Osteocyte (in vitro differentiated cells): ENCODE measurements at regions not wholly inside any gene's neighbourhood (a gene's known extent, or its start where the extent isn't known, plus 50 kb on each side); places are given as distances from the start of the nearest gene placed in this dataset.

Experiments used
- DNase-seq: peaks from one replicate; pipeline ENCODE4 v3.0.0; 2021; ENCODE audit warnings: mixed read lengths; ENCODE audit not compliant: unreplicated experiment; ENCODE audit errors: extremely low spot score
- H3K27ac Mint-ChIP-seq: one replicate; pipeline ENCODE4 v1.8.0; 2021; ENCODE audit warnings: mild to moderate bottlenecking, mixed read lengths; ENCODE audit not compliant: unreplicated experiment
- H3K27me3 Mint-ChIP-seq: one replicate; pipeline ENCODE4 v1.8.0; 2021; ENCODE audit warnings: mixed read lengths; ENCODE audit not compliant: unreplicated experiment
- H3K36me3 Mint-ChIP-seq: one replicate; pipeline ENCODE4 v1.8.0; 2021; ENCODE audit warnings: mixed read lengths; ENCODE audit not compliant: unreplicated experiment
- H3K4me1 Mint-ChIP-seq: one replicate; pipeline ENCODE4 v1.8.0; 2021; ENCODE audit warnings: mixed read lengths; ENCODE audit not compliant: unreplicated experiment
- H3K4me3 Mint-ChIP-seq: one replicate; pipeline ENCODE4 v1.8.0; 2021; ENCODE audit warnings: mild to moderate bottlenecking, moderate library complexity, mixed read lengths; ENCODE audit not compliant: unreplicated experiment
- H3K9me3 Mint-ChIP-seq: one replicate; pipeline ENCODE4 v1.8.0; 2021; ENCODE audit warnings: mixed read lengths; ENCODE audit not compliant: unreplicated experiment
- TF ChIP-seq, protein P1 (sequence below): fragments of 200-600 bp; sonication (generic); IDR thresholded peaks from 2 replicates; pipeline ENCODE4 v1.5.0; 2021; ENCODE audit warnings: antibody characterized with exemption, mild to moderate bottlenecking, moderate library complexity

DNA sequence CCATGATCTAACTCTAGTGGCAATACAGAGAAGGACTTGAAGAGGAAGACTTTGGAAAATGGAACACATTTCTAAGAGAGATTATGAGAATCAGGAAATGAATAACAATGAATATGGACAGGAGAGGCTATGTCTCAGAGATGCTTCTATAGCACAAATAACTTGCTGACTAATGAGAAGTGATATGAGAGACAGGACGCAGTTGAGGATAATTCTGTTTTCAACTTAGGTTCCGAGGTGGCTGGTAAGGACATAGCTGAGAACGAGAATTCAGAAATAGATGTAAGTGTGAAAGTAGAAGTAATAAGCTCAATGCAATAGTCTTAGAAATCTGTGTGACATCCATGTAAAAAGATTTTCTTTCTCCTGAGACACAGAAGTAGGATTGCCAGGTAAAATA is 358.1 kb upstream of the GRAMD2B start:
- no peak overlapping the region for H3K27ac Mint-ChIP-seq
- no peaks in the 10 kb centered on the region for H3K4me1 Mint-ChIP-seq
- no peak overlapping the region for H3K4me3 Mint-ChIP-seq
- no peak for DNase-seq
- no peaks in the 10 kb centered on the region for H3K9me3 Mint-ChIP-seq
- no peaks in the 10 kb centered on the region for H3K36me3 Mint-ChIP-seq
- H3K27me3 Mint-ChIP-seq = no peaks in the 10 kb centered on the region
- TF ChIP-seq, protein P1, sequence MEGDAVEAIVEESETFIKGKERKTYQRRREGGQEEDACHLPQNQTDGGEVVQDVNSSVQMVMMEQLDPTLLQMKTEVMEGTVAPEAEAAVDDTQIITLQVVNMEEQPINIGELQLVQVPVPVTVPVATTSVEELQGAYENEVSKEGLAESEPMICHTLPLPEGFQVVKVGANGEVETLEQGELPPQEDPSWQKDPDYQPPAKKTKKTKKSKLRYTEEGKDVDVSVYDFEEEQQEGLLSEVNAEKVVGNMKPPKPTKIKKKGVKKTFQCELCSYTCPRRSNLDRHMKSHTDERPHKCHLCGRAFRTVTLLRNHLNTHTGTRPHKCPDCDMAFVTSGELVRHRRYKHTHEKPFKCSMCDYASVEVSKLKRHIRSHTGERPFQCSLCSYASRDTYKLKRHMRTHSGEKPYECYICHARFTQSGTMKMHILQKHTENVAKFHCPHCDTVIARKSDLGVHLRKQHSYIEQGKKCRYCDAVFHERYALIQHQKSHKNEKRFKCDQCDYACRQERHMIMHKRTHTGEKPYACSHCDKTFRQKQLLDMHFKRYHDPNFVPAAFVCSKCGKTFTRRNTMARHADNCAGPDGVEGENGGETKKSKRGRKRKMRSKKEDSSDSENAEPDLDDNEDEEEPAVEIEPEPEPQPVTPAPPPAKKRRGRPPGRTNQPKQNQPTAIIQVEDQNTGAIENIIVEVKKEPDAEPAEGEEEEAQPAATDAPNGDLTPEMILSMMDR = no peak

DNA sequence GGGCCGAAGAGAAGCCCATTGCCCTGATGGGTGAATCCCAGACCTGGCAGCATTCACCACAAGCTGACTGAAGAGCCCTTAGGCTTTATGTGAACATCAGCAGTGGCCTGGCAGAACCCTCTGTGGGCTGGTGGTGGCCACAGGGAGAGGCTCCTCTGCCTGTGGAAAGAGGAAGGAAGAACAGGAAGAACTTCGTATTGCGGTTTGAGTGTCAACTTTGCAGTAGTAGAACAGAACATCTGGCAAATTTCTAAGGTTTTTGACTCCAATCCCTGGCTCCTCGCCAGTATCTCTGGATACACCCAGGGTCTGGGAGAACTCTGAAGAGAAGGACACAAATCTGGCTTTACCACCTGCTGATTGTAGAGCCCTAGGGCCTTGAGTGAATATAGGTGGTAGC is 356.4 kb upstream of the GRAMD2B start:
- TF ChIP-seq, protein P1 = no peak
- no peak overlapping the region for H3K4me3 Mint-ChIP-seq
- H3K9me3 Mint-ChIP-seq = peaks cover 7% of the 10 kb centered on the region
- no peaks in the 10 kb centered on the region for H3K27me3 Mint-ChIP-seq
- no peak overlapping the region for H3K27ac Mint-ChIP-seq
- H3K36me3 Mint-ChIP-seq = peaks cover under 1% of the 10 kb centered on the region
- DNase-seq = no peak
- H3K4me1 Mint-ChIP-seq = no peaks in the 10 kb centered on the region

DNA sequence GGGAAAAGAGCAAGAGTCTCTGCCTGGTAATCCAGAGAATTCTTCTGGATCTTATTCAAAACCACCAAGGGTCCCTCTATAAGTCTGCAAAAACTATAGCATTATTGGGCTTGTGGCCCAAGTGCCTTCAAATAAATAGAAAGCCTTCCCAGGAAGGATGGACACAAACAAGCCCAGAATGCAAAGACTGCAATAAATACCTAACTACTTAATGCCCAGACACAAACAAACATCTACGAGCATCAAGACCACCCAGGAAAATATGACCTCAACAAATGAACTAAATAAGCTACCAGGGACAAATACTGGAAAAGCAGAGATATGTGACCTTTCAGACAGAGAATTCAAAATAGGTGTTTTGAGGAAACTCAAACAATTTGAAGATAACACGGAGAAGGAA is 355.8 kb upstream of the GRAMD2B start:
- Mint-ChIP-seq H3K27ac (no peak overlapping the region), H3K36me3 (peaks cover 2% of the 10 kb centered on the region)

DNA sequence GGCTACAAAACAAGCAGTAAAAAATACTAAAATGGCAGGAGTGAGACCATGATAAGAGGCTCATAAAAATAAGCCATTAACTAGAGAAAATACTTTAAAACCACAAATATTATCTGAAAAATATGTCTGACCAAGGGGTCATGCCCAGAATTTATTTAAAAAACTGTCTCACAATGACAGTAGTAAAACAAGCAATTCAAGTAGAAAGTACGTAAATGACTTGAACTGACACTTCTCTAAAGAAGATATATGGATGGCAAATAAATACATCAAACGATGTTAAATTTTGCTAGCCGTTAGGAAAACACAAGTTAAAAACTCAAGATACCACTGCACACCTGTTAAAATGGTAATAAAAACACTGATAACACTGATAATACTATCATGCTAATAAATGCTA is 353.9 kb upstream of the GRAMD2B start:
- no peak for DNase-seq
- Mint-ChIP-seq H3K9me3 (peaks cover 18% of the 10 kb centered on the region), H3K27me3 (no peaks in the 10 kb centered on the region), H3K27ac (no peak overlapping the region), H3K36me3 (peaks cover 4% of the 10 kb centered on the region), H3K4me3 (no peak overlapping the region), H3K4me1 (no peaks in the 10 kb centered on the region)
- TF ChIP-seq, protein P1 = no peak

More for the DNA sequence above, 355.8 kb upstream of the GRAMD2B start:
- H3K9me3 Mint-ChIP-seq = peaks cover 9% of the 10 kb centered on the region
- TF ChIP-seq, protein P1 = no peak
- H3K4me3 Mint-ChIP-seq = no peak overlapping the region
- no peaks in the 10 kb centered on the region for H3K4me1 Mint-ChIP-seq
- H3K27me3 Mint-ChIP-seq = no peaks in the 10 kb centered on the region
- no peak for DNase-seq

DNA sequence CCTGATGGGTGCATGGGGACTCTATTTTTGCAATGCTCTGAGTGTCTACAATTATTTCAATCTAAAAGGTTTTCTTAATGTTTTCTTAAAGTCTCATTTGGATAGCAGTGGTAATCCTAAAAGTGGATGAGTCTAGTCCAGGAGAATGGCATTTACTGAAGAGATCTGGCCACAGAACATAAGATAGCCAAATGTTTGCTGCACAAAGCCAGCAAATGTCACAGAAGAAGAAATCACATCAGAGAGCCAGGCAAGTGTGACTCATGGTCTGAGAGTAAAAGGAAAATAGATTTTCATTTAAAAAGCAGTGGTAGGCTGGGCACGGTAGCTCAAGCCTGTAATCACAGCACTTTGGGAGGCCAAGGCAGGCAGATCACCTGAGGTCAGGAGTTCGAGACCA is 352.7 kb upstream of the GRAMD2B start:
- DNase-seq = no peak
- TF ChIP-seq, protein P1 = no peak
- H3K4me3 Mint-ChIP-seq = no peak overlapping the region
- no peak overlapping the region for H3K27ac Mint-ChIP-seq
- H3K4me1 Mint-ChIP-seq = no peaks in the 10 kb centered on the region
- H3K27me3 Mint-ChIP-seq = no peaks in the 10 kb centered on the region
- peaks cover 4% of the 10 kb centered on the region for H3K36me3 Mint-ChIP-seq
- peaks cover 18% of the 10 kb centered on the region for H3K9me3 Mint-ChIP-seq
